ENCODE measurements at regions not wholly inside any gene's neighbourhood (a gene's known extent, or its start where the extent isn't known, plus 50 kb on each side); places are given as distances from the start of the nearest gene placed in this dataset.

GRCh38 chr13:39281539-39282150 is 243.4 kb downstream of the NHLRC3 start:
- intact Hi-C loops (cut with DNase I), result no loop called here
- TF ChIP-seq POLR2A (IDR thresholded peaks at IDR 0.05; ENCODE audit: low read depth) (no peak), CTCF (IDR thresholded peaks at IDR 0.05) (no peak), EP300 (IDR thresholded peaks at IDR 0.05) (no peak), POLR2AphosphoS5 (IDR thresholded peaks at IDR 0.05) (no peak)
- no peak overlapping the region for H3K27ac ChIP-seq (replicated peaks in 1 of 4)
- H3K36me3 ChIP-seq, result no peaks in the 10 kb centered on the region
- DNase-seq (ENCODE audit: extremely low spot score), result no peak
- H3K9me3 ChIP-seq, result no peaks in the 10 kb centered on the region
- whole genome bisulfite sequencing, result 71% methylated on average over 1 of the region's 1 CpG
- no peaks in the 10 kb centered on the region for H3K4me1 ChIP-seq
- no peak overlapping the region for H3K4me3 ChIP-seq
- H3K27me3 ChIP-seq, result no peaks in the 10 kb centered on the region

GRCh38 chr13:39282400-39282972 is 244.2 kb downstream of the NHLRC3 start:
- Histone ChIP-seq H3K9me3 (no peaks in the 10 kb centered on the region), H3K4me1 (no peaks in the 10 kb centered on the region), H3K36me3 (no peaks in the 10 kb centered on the region), H3K27ac (replicated peaks in 1 of 4) (no peak overlapping the region), H3K4me3 (no peak overlapping the region), H3K27me3 (no peaks in the 10 kb centered on the region)
- TF ChIP-seq CTCF (IDR thresholded peaks at IDR 0.05) (no peak), EP300 (IDR thresholded peaks at IDR 0.05) (no peak), POLR2AphosphoS5 (IDR thresholded peaks at IDR 0.05) (no peak), POLR2A (IDR thresholded peaks at IDR 0.05; ENCODE audit: low read depth) (no peak)
- no peak for DNase-seq (ENCODE audit: extremely low spot score)
- 79% methylated on average over 4 of the region's 4 CpGs for WGBS
- intact Hi-C loops (cut with DNase I), result no loop called here

- intact Hi-C loops (cut with DNase I), result no loop called here
- no peak for DNase-seq (ENCODE audit: extremely low spot score)
- Histone ChIP-seq H3K27me3 (no peaks in the 10 kb centered on the region), H3K4me3 (no peak overlapping the region), H3K27ac (replicated peaks in 1 of 4) (no peak overlapping the region), H3K4me1 (no peaks in the 10 kb centered on the region), H3K36me3 (no peaks in the 10 kb centered on the region), H3K9me3 (peaks cover 0 to 4% (median 0%) of the 10 kb centered on the region in 4 donors)
- WGBS, result 70% methylated on average over 1 of the region's 1 CpG
- TF ChIP-seq POLR2AphosphoS5 (IDR thresholded peaks at IDR 0.05), result no peak
- no peak for TF ChIP-seq POLR2A (IDR thresholded peaks at IDR 0.05; ENCODE audit: low read depth)
- no peak for TF ChIP-seq CTCF (IDR thresholded peaks at IDR 0.05)
- TF ChIP-seq EP300 (IDR thresholded peaks at IDR 0.05), result no peak
Observed at GRCh38 chr13:39283072-39283471, 244.8 kb downstream of the NHLRC3 start.

- 83% methylated on average over 8 of the region's 8 CpGs for WGBS
- no peaks in the 10 kb centered on the region for H3K27me3 ChIP-seq
- no peak overlapping the region for H3K27ac ChIP-seq (replicated peaks in 1 of 4)
- H3K9me3 ChIP-seq, result peaks cover 0 to 4% (median 0%) of the 10 kb centered on the region in 4 donors
- intact Hi-C loops (cut with DNase I), result no loop called here
- DNase-seq (ENCODE audit: extremely low spot score), result no peak
- no peak overlapping the region for H3K4me3 ChIP-seq
- no peaks in the 10 kb centered on the region for H3K4me1 ChIP-seq
- no peaks in the 10 kb centered on the region for H3K36me3 ChIP-seq
- TF ChIP-seq EP300 (IDR thresholded peaks at IDR 0.05) (no peak), POLR2A (IDR thresholded peaks at IDR 0.05; ENCODE audit: low read depth) (no peak), CTCF (IDR thresholded peaks at IDR 0.05) (no peak), POLR2AphosphoS5 (IDR thresholded peaks at IDR 0.05) (no peak)
Observed at GRCh38 chr13:39284801-39285388, 246.6 kb downstream of the NHLRC3 start.

All from esophagus muscularis mucosa (tissue), 4 donors.